Astrocyte of the cerebellum (primary cell): ENCODE measurements at regions not wholly inside any gene's neighbourhood (a gene's known extent, or its start where the extent isn't known, plus 50 kb on each side); places are given as distances from the start of the nearest gene placed in this dataset.
"Not testable (repeated sequence)": the region's sequence is repeated elsewhere in the genome, so short reads cannot be mapped to it uniquely, and the experiment has no call there.

Experiments used
- DNase-seq: peaks from one replicate; pipeline ENCODE4 v3.0.0-alpha.2; 2011; ENCODE audit warnings: low read depth
- H3K4me3 ChIP-seq: 2 replicates; pipeline ENCODE4 v1.5.1; 2011; ENCODE audit warnings: mild to moderate bottlenecking, low read depth, low read length, moderate library complexity
- CTCF ChIP-seq: IDR thresholded peaks from 2 replicates; pipeline ENCODE4 v1.5.1; 2012; ENCODE audit warnings: low read length, low read depth, moderate library complexity, mild to moderate bottlenecking; ENCODE audit errors: missing control alignments
- in situ Hi-C: cut with HindIII; loops from 2 replicates; pipeline ENCODE4 v1.10.0; 2017; ENCODE audit warnings: low sequenced_read_pairs

- DNase-seq, result no peak
- in situ Hi-C loops, result no loop called here
- H3K4me3 ChIP-seq, result no peak overlapping the region
- no peak for TF ChIP-seq CTCF
Measured at GRCh38 chr14:37726708-37727107, 131.3 kb downstream of the TTC6 start.

GRCh38 chr14:37729218-37729617, 133.8 kb downstream of the TTC6 start:
- no peak for TF ChIP-seq CTCF
- no peak overlapping the region for H3K4me3 ChIP-seq
- DNase-seq, result no peak
- in situ Hi-C loops, result no loop called here

- no peak for TF ChIP-seq CTCF
- H3K4me3 ChIP-seq, result no peak overlapping the region
- no peak for DNase-seq
- in situ Hi-C loops, result no loop called here
Measured at GRCh38 chr14:37731094-37731493, 135.7 kb downstream of the TTC6 start.

GRCh38 chr14:37745657-37746056, 150.2 kb downstream of the TTC6 start:
- in situ Hi-C loops, result no loop called here

GRCh38 chr14:37746140-37746832, 150.9 kb downstream of the TTC6 start:
- no peak for DNase-seq
- in situ Hi-C loops, result no loop called here

More at GRCh38 chr14:37745657-37746056, 150.2 kb downstream of the TTC6 start:
- DNase-seq, result no peak
- TF ChIP-seq CTCF, result no peak
- no peak overlapping the region for H3K4me3 ChIP-seq

GRCh38 chr14:37753459-37753858, 158.0 kb downstream of the TTC6 start:
- no peak for DNase-seq
- no peak for TF ChIP-seq CTCF
- in situ Hi-C loops, result no loop called here
- no peak overlapping the region for H3K4me3 ChIP-seq

More at GRCh38 chr14:37746140-37746832, 150.9 kb downstream of the TTC6 start:
- H3K4me3 ChIP-seq, result no peak overlapping the region
- no peak for TF ChIP-seq CTCF

- DNase-seq, in situ Hi-C loops, H3K4me3 ChIP-seq: not testable (repeated sequence)
Measured at GRCh38 chr14:37760275-37760674, 164.8 kb downstream of the TTC6 start.
